HG03139 (cell line): ENCODE measurements at regions not wholly inside any gene's neighbourhood (a gene's known extent, or its start where the extent isn't known, plus 50 kb on each side); places are given as distances from the start of the nearest gene placed in this dataset.
"Not testable (repeated sequence)": the region's sequence is repeated elsewhere in the genome, so short reads cannot be mapped to it uniquely, and the experiment has no call there.

Source experiments
- ATAC-seq: cut with Tn5 transposase; IDR thresholded peaks from one replicate; pipeline ENCODE4 v1.9.1; 2021; ENCODE audit not compliant: unreplicated experiment

DNA sequence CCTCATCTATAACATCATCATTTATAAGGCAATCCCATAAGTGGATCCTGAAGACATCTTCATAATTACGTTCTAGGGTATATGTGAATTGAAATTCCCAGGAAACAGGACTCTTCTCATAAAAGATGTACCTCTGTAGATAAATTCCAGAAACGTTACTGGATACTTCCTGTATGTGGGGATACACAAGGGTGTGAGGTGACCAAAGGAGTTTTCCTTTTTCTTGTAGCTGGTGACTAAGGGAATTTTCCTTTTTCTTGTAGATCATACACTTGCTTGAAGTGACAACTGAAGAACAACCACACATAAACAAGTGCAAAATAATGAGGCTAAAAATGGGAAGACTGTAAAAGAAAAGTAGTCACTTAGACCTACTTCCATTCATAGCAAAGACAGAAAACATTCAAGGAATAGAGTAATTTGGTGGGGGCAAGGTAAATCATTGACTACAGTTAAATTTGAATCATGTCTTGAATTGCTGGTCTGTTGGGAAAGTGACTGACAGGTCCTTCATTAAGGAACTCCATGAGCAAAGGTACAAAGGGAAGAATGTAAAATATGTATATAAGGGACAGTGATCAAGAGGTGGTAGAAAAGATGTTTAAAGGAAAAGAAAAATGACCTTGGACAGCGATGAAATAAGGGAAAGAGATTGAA is 53.2 kb upstream of the UBE2E3 start:
- no peak for ATAC-seq

DNA sequence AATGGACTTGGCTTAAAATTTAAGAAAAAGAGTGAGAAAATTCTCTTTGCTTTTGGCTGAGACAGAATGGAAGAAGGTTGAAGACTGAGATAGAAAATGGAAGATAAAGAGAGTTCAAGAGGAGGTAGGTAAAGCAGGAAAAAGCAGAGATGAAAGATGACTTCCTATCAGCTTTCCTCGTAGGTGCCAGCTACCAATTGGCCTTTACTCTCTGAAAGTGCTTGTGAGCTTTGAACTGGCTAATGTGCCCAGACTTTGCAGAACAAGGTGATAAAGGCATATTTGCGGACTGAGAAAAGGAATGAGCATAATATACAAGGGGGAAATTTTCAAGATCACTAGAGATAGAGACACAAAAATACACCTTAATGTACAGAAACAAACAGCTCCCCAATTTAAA is 54.7 kb upstream of the UBE2E3 start:
- ATAC-seq = no peak

DNA sequence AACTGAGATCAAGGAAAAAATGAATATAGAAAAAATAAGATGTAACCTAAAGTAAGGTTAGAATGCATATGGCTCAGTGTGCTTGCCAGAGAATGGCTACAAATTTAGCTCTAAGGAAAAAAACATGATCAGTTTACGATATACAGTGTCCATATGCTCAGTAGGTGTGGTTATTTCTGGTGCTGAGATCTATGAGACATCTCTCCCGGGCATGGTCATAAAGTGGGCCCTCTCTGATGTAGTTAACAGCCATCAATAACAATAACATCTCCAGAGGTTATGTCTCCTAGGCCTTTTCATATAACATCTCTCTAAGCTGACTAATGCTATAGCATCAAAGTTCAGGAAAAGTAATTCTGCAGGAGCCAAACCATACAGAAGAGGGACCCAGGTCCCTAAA is 56.3 kb upstream of the UBE2E3 start:
- no peak for ATAC-seq

- no peak for ATAC-seq
Observed at GRCh38 chr2:180910831-180911665, 69.4 kb upstream of the UBE2E3 start.

GRCh38 chr2:180907731-180908130 is 72.7 kb upstream of the UBE2E3 start:
- ATAC-seq = no peak

DNA sequence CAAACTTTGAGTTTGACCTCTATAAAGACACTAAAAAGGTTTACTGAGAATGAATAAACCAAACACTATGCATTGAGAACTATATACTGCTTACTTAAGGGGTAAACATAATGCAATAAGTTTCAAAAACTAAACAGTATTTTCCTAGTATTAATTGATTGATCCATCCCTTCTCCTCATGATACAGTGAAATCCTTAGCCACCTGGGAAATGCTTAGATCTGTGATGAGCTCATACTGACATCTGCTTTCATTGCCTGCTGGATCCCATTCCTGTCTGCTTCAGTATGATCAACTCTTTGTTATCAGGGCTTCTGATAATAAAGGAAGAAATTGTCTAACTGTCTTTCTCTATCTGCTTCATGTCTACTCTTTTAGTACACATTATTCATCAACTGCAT is 74.9 kb upstream of the UBE2E3 start:
- no peak for ATAC-seq

DNA sequence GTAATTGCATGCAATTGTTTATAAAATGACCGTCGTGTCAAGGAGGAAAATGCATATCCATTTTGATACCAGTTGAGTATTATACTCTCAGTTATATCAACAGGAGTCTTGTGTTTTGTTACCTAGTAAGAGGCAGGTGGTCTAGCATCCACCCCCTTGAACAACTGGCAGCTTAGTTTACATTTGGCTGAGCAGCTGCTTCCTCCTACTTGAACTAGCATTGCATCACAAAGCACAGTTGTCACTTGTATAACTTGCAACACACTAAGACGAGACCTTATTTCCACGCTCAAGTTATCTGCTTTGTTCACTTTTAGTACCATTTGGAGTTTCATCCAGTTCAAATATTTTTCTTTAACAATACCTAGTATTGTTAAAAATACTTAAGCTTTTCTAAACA is 75.4 kb upstream of the UBE2E3 start:
- no peak for ATAC-seq

GRCh38 chr2:180901331-180901730 is 79.1 kb upstream of the UBE2E3 start:
- ATAC-seq = no peak

DNA sequence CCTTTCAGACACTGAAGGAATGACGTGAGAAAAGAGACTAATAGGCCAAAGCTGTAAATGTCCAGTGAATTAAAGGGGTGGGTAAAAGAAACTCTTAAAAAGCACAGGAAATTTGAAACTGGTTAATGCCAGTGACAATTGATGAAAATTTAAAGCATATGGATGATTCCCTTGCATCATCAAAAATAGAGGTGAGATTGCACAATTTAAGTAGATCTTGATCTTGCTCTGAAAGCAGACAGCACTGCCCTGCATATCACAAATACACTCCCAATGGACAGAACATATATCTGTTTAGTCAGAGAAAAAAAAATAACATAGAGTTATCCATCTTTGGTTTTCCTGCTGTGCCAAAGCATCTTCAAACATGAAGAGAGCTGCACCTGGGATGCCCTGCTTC is 86.7 kb upstream of the UBE2E3 start:
- no peak for ATAC-seq

DNA sequence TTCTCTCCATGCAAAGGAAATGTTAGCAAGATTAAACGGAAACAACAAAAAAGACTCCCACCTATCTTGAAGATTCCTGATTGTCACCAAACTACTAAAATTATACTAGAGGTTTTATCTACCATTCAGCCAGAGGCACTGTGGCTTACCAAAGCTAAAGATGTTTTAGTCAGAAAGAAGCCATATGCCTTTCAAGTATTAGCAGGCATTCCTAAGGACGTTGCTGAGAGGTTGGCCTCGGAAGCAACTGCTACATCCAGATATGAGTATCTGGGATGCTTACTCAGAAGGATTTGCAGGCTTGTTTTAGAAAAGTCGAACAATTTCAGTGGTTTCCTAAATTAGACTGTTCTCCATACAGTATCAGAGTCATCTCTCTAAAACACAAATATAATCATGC is 88.3 kb upstream of the UBE2E3 start:
- no peak for ATAC-seq

- ATAC-seq = no peak
Observed at GRCh38 chr2:180891360-180891759, 89.0 kb upstream of the UBE2E3 start.

GRCh38 chr2:180890781-180891180 is 89.6 kb upstream of the UBE2E3 start:
- ATAC-seq = no peak

DNA sequence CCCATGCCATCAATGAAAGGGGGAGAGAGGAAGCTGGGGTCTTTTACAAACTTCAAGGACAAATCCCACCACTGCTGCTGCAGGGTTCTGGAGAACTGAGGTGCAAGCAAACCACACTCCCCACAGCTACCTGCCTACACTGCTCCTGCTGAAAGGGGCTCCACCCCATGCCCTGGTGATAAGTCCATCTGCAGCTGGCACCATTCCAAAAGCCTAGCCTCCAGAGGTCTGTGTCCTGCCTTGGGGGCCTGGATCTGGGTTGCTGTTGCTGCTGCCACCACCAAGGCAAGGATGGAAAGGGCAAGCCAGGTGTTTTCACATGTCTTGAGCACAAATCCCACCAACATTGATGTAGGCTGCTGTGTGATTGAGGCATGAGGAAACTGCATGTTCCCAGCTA is 97.4 kb upstream of the UBE2E3 start:
- no peak for ATAC-seq

- no peak for ATAC-seq
Observed at GRCh38 chr2:180876506-180876905, 103.9 kb upstream of the UBE2E3 start.

DNA sequence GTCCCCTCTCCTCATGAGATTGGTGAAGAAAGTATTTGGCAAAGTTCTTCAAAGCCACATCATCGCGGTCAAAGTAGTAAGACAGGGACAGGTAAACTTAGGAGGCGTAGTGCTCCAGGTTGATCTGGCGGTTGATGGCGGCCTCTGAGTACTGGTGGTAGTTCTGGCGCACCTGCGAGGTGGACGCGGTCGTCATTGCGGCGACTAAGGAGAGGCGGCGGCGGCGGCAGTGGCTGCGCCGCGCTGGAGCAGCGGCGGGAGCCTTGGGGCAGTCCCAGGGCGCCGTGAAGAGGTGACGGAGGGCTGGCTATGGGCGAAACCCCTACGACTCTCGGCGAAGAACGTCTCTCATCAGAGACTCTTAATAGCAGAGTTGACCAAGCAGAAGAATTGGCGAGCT is 107.2 kb upstream of the UBE2E3 start:
- no peak for ATAC-seq

- ATAC-seq = not testable (repeated sequence)
Observed at GRCh38 chr2:180872781-180873180, 107.6 kb upstream of the UBE2E3 start.

DNA sequence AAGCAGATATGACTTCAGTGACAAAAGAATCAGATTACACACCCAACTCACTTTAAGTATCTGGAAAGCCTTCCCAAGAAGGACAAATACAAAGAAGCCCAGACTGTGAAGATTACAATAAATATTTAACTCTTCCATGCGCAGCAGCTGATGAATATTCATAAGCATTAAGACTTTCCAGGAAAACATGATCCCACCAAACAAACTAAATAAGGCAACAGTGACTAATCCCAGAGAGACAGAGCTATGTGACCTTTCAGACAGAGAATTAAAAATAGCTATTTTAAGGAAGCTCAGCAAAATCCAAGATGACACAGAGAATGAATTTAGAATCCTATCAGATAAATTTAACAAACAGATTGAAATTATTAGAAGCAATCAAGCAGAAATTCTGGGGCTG is 108.2 kb upstream of the UBE2E3 start:
- ATAC-seq = no peak

GRCh38 chr2:180871649-180872048 is 108.8 kb upstream of the UBE2E3 start:
- no peak for ATAC-seq

DNA sequence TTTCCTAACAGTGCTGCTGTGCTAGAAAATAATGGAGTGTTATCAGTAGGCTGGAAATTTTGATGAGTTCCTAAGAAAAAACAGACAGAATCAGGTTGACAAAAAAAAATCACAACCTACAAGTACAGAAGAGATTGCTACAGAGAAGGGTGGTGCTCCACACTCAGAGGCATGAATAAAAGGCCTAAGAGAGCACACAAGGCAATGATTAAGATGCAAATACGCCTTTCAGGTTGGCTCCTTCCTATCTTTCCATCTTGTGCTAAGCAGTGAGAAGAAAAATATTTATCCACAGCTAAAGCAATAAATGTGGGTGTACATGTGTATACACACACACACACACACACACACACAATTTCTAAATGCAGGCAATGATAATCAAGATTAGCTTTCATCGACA is 130.6 kb upstream of the UBE2E3 start:
- no peak for ATAC-seq

GRCh38 chr2:180848393-180848792 is 132.0 kb upstream of the UBE2E3 start:
- ATAC-seq = no peak

GRCh38 chr2:180846756-180847472 is 133.5 kb upstream of the UBE2E3 start:
- no peak for ATAC-seq

- ATAC-seq = no peak
Observed at GRCh38 chr2:180842461-180842860, 137.9 kb upstream of the UBE2E3 start.
